ENCODE measurements at regions not wholly inside any gene's neighbourhood (a gene's known extent, or its start where the extent isn't known, plus 50 kb on each side); places are given as distances from the start of the nearest gene placed in this dataset.
"Not testable (repeated sequence)": the region's sequence is repeated elsewhere in the genome, so short reads cannot be mapped to it uniquely, and the experiment has no call there.

DNA sequence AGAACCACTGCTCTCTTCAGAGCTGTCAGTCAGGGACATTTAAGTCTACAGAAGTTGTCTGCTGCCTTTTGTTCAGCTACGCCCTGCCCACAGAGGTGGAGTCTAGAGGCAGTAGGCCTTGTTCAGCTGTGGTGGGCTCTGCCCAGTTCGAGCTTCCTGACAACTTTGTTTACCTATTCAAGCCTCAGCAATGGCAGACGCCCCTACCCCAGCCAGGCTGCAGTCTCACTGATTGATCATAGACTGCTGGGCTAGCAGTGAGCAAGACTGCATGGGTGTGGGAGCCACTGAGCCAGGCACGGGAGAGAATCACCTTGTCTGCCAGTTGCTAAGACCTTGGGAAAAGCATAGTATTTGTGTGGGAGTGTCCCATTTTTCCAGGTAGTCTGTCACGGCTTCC, 580.3 kb downstream of the SLCO4C1 start:
- TF ChIP-seq, protein P1, sequence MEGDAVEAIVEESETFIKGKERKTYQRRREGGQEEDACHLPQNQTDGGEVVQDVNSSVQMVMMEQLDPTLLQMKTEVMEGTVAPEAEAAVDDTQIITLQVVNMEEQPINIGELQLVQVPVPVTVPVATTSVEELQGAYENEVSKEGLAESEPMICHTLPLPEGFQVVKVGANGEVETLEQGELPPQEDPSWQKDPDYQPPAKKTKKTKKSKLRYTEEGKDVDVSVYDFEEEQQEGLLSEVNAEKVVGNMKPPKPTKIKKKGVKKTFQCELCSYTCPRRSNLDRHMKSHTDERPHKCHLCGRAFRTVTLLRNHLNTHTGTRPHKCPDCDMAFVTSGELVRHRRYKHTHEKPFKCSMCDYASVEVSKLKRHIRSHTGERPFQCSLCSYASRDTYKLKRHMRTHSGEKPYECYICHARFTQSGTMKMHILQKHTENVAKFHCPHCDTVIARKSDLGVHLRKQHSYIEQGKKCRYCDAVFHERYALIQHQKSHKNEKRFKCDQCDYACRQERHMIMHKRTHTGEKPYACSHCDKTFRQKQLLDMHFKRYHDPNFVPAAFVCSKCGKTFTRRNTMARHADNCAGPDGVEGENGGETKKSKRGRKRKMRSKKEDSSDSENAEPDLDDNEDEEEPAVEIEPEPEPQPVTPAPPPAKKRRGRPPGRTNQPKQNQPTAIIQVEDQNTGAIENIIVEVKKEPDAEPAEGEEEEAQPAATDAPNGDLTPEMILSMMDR (IDR thresholded peaks at IDR 0.05; ENCODE audit: insufficient read depth, low read length, poor library complexity, severe bottlenecking) = not testable (repeated sequence)
- not testable (repeated sequence) for TF ChIP-seq EZH2phosphoT487 (conservative IDR thresholded peaks at IDR 0.05; ENCODE audit: low read length)

Measured in SU-DHL-6 (cell line).